SKM-1 (cell line): ENCODE measurements at regions not wholly inside any gene's neighbourhood (a gene's known extent, or its start where the extent isn't known, plus 50 kb on each side); places are given as distances from the start of the nearest gene placed in this dataset.
"Not testable (repeated sequence)": the region's sequence is repeated elsewhere in the genome, so short reads cannot be mapped to it uniquely, and the experiment has no call there.

Source experiments
- DNase-seq: peaks from one replicate; lab custom pipeline; 2025; ENCODE audit not compliant: unreplicated experiment; lab: John Stamatoyannopoulos, UW

DNA sequence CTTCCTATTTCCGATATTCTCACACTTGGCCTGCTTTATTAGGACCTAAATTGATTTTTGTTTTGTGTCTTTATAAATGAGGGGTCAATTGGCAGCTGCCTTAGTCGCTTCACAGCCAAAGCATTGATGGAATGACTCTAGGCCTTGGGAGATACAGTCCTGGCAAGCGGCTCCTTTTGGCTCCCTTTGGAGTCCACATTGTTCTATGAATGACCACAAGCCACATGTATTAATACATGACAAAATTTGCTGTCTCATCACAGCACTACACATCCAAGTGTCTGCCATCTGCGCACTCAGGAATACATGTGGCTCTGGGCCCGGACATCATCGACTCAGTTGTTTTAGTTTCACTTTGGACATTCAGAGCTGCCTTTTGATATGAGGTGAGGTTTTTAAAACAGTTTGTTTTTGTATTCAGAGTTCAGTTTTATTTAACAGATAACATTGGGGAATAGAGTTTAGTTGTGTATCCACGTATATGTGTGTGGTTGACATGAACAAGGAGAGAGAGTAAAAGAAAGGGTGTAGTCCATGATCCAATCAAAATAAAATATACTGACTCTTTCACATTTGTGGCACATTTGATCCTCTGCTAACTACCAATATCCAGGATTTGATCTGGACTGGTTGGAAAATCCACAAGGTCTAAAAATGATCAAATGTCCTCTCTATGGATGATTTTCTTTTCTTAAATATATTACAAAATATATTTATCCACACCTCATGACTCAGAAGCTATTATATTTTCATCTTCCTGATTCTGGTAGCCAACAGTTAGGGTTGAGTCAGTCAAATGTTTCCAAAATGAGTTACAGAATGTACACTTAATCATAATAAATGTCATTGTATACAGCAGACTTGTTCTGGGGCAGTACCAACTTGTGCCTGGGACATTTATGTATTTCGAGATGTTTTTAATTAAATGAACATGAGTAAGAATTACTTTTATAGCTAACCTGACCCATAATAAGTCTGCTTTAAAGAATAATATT is 114.0 kb upstream of the MTAP start:
- DNase-seq, result no peak

DNA sequence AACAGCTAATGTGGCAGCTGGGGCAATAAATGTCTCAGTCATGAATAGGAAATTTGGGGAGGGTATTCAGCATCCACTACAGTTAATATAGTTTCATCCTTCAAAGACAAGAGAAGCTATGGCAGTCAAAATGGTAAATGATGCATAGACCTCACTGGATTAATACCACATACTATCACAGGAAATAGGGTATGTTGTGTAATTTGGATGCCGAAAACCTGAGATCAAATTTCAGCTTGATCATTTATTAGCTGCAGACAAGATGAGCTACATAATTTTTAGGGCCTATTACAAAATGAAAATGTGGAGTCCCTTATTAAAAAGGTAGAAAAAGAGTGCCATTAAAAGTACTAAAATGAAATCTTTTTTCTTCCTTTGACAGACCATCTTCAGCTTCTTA is 112.6 kb upstream of the MTAP start:
- DNase-seq, result no peak

DNA sequence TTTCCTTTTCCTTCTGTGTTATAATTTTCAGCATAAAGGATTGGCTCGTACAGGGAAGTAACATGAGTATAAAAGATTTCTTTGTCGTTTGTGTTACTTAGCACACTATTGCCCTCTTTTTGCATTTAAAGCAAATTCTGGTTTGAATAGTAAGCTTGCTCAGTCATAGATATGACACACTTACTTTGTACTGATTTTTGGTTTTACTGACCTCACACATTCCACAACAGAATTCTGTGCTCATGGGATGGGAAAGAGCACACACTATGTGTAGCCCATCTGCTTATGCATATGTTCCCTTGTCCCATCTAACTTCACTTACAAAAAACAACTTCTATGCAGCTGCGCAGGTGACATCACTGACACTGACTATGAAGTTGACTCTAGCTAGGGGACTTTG is 111.9 kb upstream of the MTAP start:
- DNase-seq, result no peak

DNA sequence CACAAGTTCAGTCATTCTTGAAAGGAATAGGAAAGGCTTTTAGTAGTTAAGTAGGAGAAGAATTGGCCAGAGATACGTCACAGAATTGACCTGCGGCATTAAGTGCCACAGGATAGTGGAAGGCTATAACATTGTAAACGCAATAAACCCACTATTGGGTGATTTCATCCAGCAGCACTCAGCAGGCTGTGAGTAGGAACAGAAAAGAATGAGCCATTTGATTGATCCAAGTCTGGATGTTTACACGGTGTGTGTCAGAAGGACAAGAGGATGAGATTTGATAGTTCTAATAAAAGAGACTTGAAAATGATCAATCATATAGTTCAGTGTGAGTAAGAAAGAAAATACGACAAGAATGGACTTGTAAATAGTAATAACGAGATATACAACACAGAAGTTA is 110.0 kb upstream of the MTAP start:
- DNase-seq, result no peak

DNA sequence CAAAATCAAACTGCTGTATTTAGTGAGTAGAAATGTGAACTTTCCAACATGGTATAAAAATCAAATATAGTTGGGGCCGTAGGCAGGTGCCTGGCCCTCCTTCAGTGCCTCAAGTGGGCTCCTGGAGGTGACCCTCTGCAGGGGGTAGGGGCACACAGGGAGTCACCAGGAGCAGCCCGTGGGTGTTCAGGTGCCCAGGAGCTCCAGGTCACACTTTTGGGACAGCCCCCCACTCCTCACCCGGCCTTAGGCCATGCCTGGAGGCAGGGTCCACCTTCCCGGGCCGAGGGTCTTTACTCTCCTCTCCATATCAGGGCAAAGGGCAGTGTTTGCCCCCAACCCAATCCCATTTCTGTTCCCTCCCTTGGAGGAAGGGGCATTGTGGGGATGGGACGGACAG is 108.0 kb upstream of the MTAP start:
- DNase-seq, result no peak

DNA sequence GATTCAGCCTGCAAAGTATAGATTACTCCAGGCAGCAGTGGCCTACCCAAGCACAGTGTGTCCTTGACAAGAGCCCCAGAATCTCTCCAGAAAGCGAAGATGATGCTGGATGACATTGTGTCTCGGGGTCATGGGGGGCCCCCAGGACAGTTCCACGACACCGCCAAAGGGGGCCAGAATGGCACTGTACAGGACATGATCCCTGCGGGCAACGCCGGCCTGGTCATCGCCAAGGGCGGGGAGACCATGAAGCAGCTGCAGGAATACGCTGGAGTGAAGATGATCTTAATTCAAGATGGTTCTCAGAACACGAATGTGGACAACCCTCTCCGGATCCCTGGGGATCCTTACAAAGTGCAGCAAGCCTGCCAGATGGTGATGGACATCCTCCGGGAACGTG is 107.0 kb upstream of the MTAP start:
- DNase-seq, result no peak

DNA sequence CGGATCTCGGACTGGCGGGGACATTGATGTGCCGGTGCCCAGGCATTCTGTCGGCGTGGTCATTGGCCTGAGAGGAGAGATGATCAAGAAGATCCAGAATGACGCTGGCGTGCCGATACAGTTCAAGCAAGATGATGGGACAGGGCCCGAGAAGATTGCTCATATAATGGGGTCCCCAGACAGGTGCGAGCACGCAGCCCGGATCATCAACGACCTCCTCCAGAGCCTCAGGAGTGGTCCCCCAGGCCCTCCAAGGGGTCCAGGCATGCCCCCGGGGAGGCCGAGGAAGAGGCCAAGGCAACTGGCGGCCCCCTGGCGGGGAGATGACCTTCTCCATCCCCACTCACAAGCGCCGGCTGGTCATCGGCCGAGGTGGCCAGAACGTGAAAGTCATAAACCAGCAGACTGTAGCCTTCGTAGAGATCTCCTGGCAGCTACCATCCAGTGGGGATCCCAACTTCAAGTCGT is 106.5 kb upstream of the MTAP start:
- DNase-seq, result no peak

DNA sequence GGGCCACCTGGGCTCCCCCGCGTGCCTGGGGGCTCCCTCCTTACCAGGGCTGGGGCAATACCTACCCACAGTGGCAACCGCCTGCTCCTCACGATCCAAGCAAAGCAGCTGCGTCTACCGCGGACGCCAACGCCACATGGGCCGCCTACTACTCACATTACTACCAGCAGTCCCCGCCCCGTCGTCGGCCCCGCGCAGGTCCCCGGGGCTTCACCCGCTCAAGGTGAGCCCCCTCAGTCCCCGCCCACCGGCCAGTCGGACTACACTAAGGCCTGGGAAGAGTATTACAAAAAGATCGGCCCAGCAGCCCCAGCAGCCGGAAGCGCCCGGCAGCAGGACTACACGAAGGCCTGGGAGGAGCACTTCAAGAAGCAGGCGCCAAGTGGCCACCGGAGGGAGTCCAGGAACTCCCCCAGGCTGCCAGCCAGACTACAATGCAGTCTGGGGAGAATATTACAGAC is 106.0 kb upstream of the MTAP start:
- DNase-seq, result no peak

DNA sequence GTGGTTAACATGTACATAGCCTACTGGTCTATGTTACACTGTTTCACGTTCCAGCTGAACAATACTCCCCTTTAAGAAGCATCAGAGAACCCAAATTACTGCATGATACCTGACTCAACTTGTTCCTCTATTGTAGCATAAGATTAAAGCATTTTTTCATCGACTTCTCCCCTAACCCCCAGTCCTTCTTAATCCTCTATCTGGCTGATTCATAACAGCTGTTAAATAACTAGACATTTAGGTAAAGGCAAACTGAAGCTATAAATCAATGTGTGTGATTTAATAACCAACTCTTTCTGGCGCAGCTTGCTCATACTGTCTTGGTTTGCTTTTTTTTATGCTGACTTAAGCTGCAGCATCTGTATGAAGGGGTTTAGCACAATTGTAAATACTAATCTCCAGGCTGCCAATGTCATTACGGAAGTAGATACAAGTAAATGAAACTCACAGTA is 94.2 kb upstream of the MTAP start:
- DNase-seq, result no peak

DNA sequence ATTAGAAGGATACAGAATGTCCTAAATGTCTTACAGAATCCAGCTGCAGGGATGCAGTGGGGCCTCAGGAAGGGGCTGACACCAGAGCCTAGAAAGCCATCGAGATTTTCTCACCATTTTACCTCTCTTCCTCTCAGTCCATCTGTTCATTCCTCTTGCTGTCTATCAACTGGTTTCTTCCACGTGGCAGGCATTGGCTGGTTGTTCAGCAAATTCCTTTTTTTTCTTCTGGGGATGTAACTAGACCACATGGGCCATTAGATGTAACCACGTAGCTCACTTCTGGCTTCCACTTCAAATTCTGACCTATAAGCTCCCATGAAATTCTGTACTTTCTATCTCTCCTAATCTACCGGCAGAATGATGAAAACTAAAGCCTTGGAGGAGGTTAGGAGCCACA is 93.6 kb upstream of the MTAP start:
- DNase-seq, result no peak

DNA sequence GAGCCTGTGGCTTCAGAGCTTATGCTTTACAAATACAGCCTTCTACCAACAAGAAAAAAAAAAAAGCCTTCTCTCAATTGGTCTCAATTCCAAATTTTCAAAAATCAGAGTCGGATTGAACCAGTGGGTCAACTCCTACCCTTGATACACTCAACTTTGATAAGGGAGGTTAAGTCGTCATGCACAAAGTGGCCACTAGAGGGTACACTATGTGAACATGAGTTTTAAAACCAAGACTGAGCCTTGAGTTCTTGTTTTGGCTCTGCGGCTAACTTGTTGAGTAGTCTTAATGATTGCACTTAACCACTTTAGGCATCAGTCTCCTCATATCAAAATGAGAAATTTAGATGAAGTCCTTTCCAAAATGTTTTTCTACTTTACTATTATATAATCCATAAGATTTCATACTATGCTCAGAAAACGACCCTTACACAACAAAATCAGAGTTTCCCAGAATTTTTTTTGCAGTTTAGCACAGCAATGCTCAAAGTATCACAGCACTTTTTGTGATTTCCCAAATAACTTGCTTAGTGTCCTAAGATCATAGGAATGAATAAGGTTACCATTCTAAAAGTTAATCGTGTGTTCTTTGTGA is 92.9 kb upstream of the MTAP start:
- no peak for DNase-seq

DNA sequence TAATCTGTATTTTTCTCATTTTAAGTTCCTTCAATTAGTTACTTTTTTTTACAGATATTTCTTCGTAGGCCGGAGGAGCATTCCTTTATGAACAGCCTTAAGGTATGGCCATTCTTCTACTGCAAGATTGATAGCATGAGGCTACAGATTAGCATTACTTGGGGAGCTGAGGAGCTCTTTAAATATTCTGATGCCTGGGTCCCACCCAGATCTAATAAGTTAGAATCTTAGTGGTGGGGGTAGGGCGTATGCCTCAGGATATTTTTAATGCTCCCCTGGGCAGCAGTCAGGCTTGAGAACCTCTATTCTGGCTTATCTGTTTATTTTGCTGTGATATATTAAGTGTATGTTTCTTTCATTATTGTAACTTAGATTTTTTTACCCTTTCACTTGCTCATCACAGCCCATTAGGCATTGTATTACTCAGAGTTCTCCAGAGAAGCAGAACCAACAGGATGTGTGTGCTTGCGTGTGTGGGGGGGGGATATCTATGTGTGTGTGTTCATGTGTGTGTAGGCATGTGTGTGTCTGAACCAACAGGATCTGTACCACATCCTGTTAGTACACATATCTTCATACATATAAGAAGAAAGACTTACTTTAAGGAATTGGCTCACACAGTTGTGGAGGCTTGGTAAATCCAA is 91.8 kb upstream of the MTAP start:
- no peak for DNase-seq

DNA sequence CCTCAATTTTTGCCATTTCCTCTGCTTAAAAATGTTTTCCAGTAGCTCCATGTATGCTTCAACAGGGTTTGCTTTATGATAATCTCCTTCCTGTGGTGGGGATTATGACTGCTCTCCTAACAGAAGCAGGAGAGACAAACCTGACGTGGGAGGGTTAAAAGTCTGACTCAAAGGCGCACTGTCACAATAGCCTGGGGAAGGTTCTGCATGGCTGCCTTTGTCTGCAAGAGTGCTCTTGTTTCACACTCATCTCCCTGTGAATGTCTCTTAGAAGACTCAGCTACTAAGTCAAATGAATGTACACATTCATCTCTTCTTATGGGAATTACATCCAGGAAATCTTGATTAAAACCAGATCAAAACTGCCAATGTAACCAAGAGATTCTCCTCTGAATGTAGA is 90.9 kb upstream of the MTAP start:
- no peak for DNase-seq

DNA sequence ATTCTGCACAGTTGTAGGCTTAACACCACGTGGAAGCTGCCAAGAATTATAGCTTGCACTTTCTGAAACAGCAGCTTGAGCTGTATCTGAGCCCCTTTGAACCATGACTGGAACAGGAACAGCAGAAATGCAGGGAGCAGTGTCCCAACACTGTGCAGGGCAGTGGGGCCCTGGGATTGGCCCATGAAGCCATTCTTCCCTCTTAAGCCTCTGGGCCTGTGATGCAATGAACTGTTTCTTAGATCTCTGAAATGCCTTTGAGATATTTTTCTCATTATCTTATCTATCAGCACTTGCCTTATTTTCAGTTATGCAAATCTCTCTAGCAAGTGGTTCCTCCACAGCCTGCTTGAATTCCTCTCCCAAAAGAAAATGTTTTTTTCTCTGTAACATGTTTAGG is 87.0 kb upstream of the MTAP start:
- DNase-seq, result no peak

DNA sequence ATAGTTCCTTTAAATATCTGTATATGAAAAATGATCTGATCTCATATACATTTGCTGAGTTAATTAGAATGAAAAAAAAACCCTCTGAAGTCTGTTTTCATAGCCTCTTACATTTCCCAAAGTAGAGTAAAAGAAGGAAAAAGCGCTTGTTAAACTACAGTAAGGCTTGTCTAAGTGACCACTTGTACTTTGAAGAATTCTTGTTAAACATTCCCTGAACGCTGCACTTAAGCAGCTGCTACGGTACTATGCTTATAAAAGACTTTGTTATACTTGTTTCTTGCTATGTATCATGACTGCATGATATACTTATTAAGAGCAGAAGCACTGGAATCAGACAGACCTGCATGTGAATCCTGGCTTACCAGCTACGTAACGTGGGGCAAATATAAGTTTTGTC is 81.7 kb upstream of the MTAP start:
- DNase-seq, result no peak

DNA sequence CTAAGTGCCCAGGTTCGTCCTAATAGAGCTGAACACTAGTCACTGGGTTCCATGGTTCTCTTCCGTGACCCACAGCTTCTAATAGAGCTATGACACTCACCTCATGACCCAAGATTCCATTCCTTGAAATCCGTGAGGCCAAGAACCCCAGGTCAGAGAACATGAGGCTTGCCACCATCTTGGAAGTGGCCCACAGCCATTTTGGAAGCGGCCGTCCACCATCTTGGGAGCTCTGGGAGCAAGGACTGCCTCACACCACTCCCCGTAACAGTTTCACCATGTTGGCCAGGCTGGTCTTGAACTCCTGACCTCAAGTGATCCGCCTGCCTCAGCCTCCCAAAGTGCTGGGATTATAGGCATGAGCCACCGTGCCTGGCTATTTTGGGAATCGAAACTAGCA is 75.0 kb upstream of the MTAP start:
- not testable (repeated sequence) for DNase-seq

DNA sequence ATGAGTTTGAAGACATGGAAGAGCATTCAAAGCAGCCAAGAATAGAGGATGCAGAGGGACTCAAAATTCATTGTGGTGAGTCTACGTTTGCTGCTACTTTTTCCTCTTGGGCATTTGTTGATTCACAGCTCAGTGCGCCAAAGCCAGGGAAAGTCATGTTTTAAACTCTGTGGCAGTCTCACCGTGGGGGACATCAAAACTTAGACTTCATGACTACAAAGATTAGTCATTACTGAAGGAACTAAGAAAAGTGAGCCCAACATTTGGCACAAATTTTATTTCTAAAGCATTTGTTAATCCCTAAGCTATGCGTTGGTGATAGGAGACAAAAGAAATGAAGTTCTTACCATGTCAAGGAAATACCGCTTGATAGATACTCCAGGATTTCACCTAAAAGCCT is 73.7 kb upstream of the MTAP start:
- DNase-seq, result no peak

DNA sequence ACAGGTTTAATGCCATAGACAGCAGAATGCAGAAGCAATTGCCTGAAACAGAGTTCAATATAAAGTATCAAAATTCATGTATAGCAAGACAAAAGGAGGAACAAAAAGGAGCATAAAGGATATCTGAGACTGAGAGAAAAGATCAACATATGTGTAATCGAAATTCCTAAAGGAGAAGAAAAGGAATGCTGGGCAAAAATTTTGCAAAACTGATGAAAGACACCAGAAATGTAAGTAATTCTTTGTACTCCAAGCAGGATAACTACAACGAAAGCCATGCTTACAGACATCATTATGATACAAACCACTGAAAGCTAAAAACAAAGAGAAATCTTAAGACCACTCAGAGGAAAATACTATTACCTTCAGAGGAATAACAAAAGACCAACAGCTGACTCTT is 72.8 kb upstream of the MTAP start:
- no peak for DNase-seq

DNA sequence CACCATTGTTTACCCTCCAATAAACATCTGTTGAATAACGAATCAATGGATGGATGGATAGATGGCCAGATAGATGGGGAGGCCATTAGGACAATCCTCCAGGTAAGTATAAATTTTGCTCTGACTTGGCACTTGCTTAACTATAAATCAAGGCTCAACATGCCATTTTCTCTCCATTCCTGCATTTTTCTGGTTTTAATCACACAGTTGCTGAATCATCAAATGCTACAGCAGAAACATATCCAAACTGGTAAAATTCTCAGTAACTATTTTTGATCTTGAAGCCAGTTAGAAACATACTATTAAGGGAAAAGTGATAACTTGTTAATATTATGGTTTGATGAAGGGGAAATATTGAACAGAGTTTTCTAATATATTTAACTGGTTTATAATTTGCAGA is 71.5 kb upstream of the MTAP start:
- DNase-seq, result no peak

DNA sequence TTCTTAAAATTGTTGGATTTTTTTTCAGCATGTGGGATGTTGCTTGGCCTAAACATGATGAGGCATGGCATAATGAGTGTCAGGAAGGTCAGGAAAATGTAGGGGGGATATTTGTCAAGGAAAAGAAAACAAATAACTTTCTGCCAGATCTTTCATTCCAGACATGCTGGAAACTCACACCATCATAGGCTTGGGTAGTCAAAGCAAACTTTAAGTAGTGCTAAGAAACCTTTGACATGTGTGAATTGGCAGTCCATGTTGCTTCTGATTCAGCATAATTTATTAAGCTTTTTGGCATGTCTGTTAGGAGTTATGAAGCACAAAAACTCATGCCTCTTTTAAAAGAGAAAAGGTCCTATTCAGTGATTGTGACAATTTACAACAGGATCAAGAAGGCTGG is 61.3 kb upstream of the MTAP start:
- DNase-seq, result no peak

DNA sequence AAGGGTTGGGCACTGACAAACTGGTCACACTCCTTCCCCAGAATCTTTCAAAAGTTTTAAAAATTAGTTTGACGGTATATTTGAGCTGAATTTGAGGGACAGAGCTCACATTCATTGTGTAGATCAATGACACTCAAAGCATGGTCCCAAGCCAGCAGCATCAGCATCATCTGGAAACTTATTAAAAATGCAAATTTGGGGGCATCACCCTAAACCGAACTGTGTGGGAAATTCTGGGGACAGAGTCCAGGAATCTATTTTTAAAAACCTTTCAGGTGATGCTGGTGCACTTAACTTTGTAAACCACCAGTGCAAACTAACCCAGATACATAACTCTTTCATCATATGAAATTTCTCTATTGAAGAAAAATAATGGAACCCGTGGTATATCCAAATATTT is 58.1 kb upstream of the MTAP start:
- DNase-seq, result no peak

DNA sequence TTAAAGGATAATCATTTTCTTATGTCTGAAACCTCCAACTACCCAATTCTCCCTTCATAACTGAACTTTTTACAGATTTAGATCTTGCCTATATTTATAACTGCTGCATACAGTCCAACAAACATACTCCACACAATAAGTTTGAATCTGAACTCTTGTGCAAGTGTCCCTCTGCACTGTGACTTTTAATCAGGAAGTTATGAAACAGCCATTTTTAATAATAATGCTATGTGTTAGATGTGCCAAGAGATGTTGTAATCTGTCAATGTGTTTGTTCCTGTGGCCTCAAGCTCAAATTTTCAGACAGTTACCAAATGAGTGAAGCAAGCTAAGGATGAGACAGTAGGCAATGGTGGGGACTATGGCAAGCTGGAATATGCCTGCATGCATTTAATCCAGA is 57.6 kb upstream of the MTAP start:
- DNase-seq, result peak; percentile 9
